ENCODE measurements at regions not wholly inside any gene's neighbourhood (a gene's known extent, or its start where the extent isn't known, plus 50 kb on each side); places are given as distances from the start of the nearest gene placed in this dataset.

DNA sequence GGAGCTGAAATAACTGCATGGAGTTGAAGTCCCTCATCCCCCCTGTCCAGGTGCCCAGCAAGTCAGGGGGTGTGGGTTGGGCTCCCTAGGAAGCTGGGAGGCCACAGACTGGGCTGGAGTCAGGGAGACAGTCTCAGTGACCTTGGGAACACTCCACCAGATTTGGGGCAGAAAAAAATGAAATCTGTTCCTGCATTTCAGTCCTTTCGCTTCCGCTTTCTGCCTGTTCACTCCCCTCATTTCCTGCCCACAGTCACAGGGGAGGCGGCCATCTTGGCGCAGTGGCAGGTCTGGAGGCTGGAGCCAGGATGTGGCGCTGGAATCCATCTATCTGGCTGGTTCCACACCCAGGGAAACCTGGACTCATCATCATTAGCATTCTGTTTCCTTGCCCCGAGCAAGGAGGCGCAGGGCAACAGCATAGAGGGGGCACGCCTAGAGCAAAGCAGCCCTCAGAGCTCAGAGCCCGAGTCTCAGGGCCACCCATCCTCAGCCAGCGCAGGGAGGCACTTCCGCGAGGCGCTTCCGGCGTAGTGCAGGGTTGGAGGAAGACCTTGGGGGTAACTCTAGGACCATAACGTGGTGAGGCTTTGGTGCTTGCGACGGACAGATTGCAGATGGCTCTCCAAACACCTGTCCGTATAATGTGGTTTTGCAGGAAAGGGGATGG, 86.2 kb upstream of the HSPA9 start:
- H4K20me1 ChIP-seq (ENCODE audit: low read length): no peaks in the 10 kb centered on the region
- H3K9me2 ChIP-seq (replicated peaks; ENCODE audit: low read length): no peaks in the 10 kb centered on the region
- TF ChIP-seq, protein P1, sequence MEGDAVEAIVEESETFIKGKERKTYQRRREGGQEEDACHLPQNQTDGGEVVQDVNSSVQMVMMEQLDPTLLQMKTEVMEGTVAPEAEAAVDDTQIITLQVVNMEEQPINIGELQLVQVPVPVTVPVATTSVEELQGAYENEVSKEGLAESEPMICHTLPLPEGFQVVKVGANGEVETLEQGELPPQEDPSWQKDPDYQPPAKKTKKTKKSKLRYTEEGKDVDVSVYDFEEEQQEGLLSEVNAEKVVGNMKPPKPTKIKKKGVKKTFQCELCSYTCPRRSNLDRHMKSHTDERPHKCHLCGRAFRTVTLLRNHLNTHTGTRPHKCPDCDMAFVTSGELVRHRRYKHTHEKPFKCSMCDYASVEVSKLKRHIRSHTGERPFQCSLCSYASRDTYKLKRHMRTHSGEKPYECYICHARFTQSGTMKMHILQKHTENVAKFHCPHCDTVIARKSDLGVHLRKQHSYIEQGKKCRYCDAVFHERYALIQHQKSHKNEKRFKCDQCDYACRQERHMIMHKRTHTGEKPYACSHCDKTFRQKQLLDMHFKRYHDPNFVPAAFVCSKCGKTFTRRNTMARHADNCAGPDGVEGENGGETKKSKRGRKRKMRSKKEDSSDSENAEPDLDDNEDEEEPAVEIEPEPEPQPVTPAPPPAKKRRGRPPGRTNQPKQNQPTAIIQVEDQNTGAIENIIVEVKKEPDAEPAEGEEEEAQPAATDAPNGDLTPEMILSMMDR (conservative IDR thresholded peaks at IDR 0.05; ENCODE audit: low read depth, low read length): no peak
- TF ChIP-seq EZH2phosphoT487 (IDR thresholded peaks at IDR 0.05; ENCODE audit: borderline replicate concordance, low read length) (no peak), EZH2 (IDR thresholded peaks at IDR 0.05; ENCODE audit: low read length, unreplicated experiment) (no peak)
- ChIA-PET CTCF (no interaction called here), POLR2A (ENCODE audit: unreplicated experiment) (no interaction called here)
- no peaks in the 10 kb centered on the region; the same call in 1 of the 2 replicates for H3K27me3 ChIP-seq (ENCODE audit: low read length)
- H2AFZ ChIP-seq (ENCODE audit: low read length): no peak overlapping the region
- no peaks in the 10 kb centered on the region for H3F3A ChIP-seq (ENCODE audit: low read length, unreplicated experiment)
- no peak overlapping the region for H3K27ac ChIP-seq (ENCODE audit: low read length)
- H3K4me3 ChIP-seq (ENCODE audit: low read length): no peak overlapping the region
- no peaks in the 10 kb centered on the region for H3K9me3 ChIP-seq (ENCODE audit: low read length)
- no peak overlapping the region for H3K4me2 ChIP-seq (ENCODE audit: low read length)
- BruUV-seq (replicated peaks): no TSS peak
- ATAC-seq (no peak), DNase-seq (no peak)
- intact Hi-C loops (cut with micrococcal nuclease): no loop called here
- H3K79me2 ChIP-seq (ENCODE audit: low read length): no peaks in the 10 kb centered on the region
- no peak overlapping the region for H3K9ac ChIP-seq (ENCODE audit: low read length)
- H3K4me1 ChIP-seq (ENCODE audit: insufficient read depth, low read length): no peaks in the 10 kb centered on the region
- no peaks in the 10 kb centered on the region for H3K36me3 ChIP-seq (ENCODE audit: low read depth, low read length)

DNA sequence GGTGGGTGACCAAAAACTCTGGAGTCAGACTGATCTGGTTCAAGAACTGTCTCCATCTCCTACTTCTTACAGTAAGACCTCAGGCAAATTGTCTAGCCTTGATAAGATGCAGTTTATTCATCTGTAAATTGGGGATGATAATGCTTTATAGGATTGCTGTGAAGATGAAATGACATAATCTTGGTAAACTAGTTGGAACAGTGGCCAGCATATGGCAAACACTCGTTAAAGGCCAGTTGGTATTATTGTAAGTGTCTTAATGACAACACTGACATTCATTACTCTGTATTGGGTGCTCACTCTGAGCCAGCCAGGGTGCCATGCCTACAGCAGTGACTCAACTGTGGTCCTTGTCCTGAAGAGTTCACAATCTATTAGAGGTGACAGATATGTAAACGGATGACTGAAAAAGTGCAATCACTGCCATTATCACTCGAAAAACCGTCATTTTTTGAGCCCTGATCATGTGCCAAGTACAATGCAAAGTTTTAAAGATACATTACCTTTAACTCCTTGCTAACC, 84.9 kb upstream of the HSPA9 start:
- ChIA-PET POLR2A (ENCODE audit: unreplicated experiment) (no interaction called here), CTCF (no interaction called here)
- H3K4me2 ChIP-seq (ENCODE audit: low read length): no peak overlapping the region
- no peak for ATAC-seq
- no peak for TF ChIP-seq EZH2phosphoT487 (IDR thresholded peaks at IDR 0.05; ENCODE audit: borderline replicate concordance, low read length)
- TF ChIP-seq, protein P1 (conservative IDR thresholded peaks at IDR 0.05; ENCODE audit: low read depth, low read length): no peak
- TF ChIP-seq EZH2 (IDR thresholded peaks at IDR 0.05; ENCODE audit: low read length, unreplicated experiment): no peak
- no peak for DNase-seq
- H3K4me3 ChIP-seq (ENCODE audit: low read length): no peak overlapping the region
- no peak overlapping the region for H2AFZ ChIP-seq (ENCODE audit: low read length)
- intact Hi-C loops (cut with micrococcal nuclease): no loop called here
- no peaks in the 10 kb centered on the region for H3F3A ChIP-seq (ENCODE audit: low read length, unreplicated experiment)
- H3K27ac ChIP-seq (ENCODE audit: low read length): no peak overlapping the region
- BruUV-seq (replicated peaks): no TSS peak
- no peaks in the 10 kb centered on the region for H3K4me1 ChIP-seq (ENCODE audit: insufficient read depth, low read length)
- no peaks in the 10 kb centered on the region for H3K9me2 ChIP-seq (replicated peaks; ENCODE audit: low read length)
- H3K36me3 ChIP-seq (ENCODE audit: low read depth, low read length): no peaks in the 10 kb centered on the region
- no peaks in the 10 kb centered on the region for H4K20me1 ChIP-seq (ENCODE audit: low read length)
- no peaks in the 10 kb centered on the region for H3K79me2 ChIP-seq (ENCODE audit: low read length)
- no peaks in the 10 kb centered on the region for H3K9me3 ChIP-seq (ENCODE audit: low read length)
- H3K9ac ChIP-seq (ENCODE audit: low read length): no peak overlapping the region
- no peaks in the 10 kb centered on the region; the same call in 1 of the 2 replicates for H3K27me3 ChIP-seq (ENCODE audit: low read length)

DNA sequence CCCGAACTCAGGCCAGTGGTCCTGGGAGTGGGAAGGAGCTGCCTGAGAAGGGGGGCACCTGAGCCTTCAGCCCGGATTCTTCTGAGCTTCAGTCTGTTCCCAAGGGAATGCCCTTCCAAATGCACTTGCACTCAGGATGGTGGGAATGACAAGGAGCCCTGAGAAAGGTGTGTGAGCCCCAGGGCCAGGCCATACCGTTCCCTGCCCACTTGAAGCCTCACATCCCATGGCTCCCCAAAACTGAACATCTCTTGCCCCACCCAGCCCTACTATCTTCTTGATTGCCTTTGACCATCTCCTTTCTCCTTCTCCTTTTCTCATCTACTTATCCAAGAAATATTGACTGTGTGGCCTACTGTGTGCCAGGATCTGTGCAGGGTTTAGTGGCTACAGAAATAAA, 84.4 kb upstream of the HSPA9 start:
- H3K9me2 ChIP-seq (replicated peaks; ENCODE audit: low read length): no peaks in the 10 kb centered on the region
- POLR2A ChIA-PET (ENCODE audit: unreplicated experiment): interaction anchor here (0.7 kb wide), 1 partner anchor 597 kb away, joined by 3 read pairs; no protein-coding TSS in a partner anchor
- BruUV-seq (replicated peaks): no TSS peak
- no peak for ATAC-seq
- no peak for DNase-seq
- CTCF ChIA-PET: no interaction called here
- no peak overlapping the region for H3K27ac ChIP-seq (ENCODE audit: low read length)
- intact Hi-C loops (cut with micrococcal nuclease): no loop called here
- H3K4me3 ChIP-seq (ENCODE audit: low read length): no peak overlapping the region
- H3K27me3 ChIP-seq (ENCODE audit: low read length): no peaks in the 10 kb centered on the region; the same call in 1 of the 2 replicates
- H4K20me1 ChIP-seq (ENCODE audit: low read length): no peaks in the 10 kb centered on the region
- no peaks in the 10 kb centered on the region for H3F3A ChIP-seq (ENCODE audit: low read length, unreplicated experiment)
- peaks cover 3% of the 10 kb centered on the region; the same call in 1 of the 2 replicates for H3K4me1 ChIP-seq (ENCODE audit: insufficient read depth, low read length)
- H3K4me2 ChIP-seq (ENCODE audit: low read length): no peak overlapping the region
- no peaks in the 10 kb centered on the region for H3K9me3 ChIP-seq (ENCODE audit: low read length)
- H3K36me3 ChIP-seq (ENCODE audit: low read depth, low read length): no peaks in the 10 kb centered on the region
- TF ChIP-seq EZH2 (IDR thresholded peaks at IDR 0.05; ENCODE audit: low read length, unreplicated experiment) (no peak), EZH2phosphoT487 (IDR thresholded peaks at IDR 0.05; ENCODE audit: borderline replicate concordance, low read length) (no peak)
- TF ChIP-seq, protein P1 (conservative IDR thresholded peaks at IDR 0.05; ENCODE audit: low read depth, low read length): no peak
- no peaks in the 10 kb centered on the region for H3K79me2 ChIP-seq (ENCODE audit: low read length)
- H3K9ac ChIP-seq (ENCODE audit: low read length): no peak overlapping the region
- H2AFZ ChIP-seq (ENCODE audit: low read length): no peak overlapping the region

All from PC-3 (cell line).